Neural crest cell (in vitro differentiated cells): ENCODE measurements at regions not wholly inside any gene's neighbourhood (a gene's known extent, or its start where the extent isn't known, plus 50 kb on each side); places are given as distances from the start of the nearest gene placed in this dataset.

Source experiments
- DNase-seq: peaks from one replicate; pipeline ENCODE4 v3.0.0; 2021; ENCODE audit warnings: low read depth, mixed read lengths, low spot score
- H3K27ac Mint-ChIP-seq: one replicate; pipeline ENCODE4 v1.8.0; 2021; ENCODE audit warnings: mild to moderate bottlenecking, mixed read lengths; ENCODE audit not compliant: unreplicated experiment
- H3K27me3 Mint-ChIP-seq: 2 replicates; pipeline ENCODE4 v1.8.0; 2021; ENCODE audit warnings: low read depth, mild to moderate bottlenecking, mixed read lengths
- H3K36me3 Mint-ChIP-seq: 2 replicates; pipeline ENCODE4 v1.8.0; 2021; ENCODE audit warnings: low read depth, mild to moderate bottlenecking, mixed read lengths
- H3K4me1 Mint-ChIP-seq: 2 replicates; pipeline ENCODE4 v1.8.0; 2021; ENCODE audit warnings: mixed read lengths
- H3K4me3 Mint-ChIP-seq: one replicate; pipeline ENCODE4 v1.8.0; 2021; ENCODE audit warnings: mild to moderate bottlenecking, mixed read lengths
- H3K9me3 Mint-ChIP-seq: 2 replicates; pipeline ENCODE4 v1.8.0; 2021; ENCODE audit warnings: mixed read lengths
- TF ChIP-seq, protein P1 (sequence below): fragments of 200-600 bp; sonication (generic); conservative IDR thresholded peaks from 2 replicates; pipeline ENCODE4 v1.5.0; 2021; ENCODE audit warnings: antibody characterized with exemption, mild to moderate bottlenecking

DNA sequence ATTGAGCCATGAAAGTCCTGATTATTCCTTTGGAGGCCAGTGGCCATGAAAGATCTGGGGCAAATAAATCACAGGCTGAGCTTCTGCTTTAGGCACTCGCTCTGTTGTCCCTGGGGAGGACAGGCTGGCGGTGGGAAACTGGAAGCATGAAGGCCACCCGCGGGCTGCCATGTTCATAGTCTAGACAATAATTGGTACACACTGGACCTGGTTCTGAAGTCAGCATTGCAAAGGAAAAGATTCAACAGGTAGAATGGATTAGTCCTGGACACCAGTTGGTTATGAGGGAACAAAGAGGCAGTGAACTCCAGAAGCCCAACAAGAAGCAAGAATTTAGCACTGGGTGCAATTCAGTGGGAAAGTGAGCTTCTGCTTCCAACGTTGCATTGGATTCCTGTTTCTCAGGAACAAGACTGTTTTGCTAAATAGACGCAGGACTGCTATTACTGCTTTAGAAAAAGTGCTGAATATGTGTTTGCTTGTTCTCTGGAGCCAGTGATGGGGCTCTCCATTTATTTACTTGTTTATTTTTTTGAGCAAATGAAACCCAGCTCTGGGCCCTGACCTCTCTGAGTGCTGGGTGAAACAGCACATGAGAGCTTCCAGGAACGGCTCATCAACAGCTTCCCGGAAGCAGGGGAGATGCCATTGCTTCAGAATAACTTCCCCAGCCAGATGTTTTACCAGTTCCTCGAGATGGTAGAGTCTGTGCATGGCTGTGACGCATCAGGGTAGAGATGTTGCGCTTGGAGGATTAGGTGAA, 336.4 kb downstream of the ZNF536 start:
- H3K36me3 Mint-ChIP-seq, result no peaks in the 10 kb centered on the region
- no peak overlapping the region for H3K27ac Mint-ChIP-seq
- no peak overlapping the region for H3K4me3 Mint-ChIP-seq
- peaks cover 11% of the 10 kb centered on the region for H3K4me1 Mint-ChIP-seq
- TF ChIP-seq, protein P1, sequence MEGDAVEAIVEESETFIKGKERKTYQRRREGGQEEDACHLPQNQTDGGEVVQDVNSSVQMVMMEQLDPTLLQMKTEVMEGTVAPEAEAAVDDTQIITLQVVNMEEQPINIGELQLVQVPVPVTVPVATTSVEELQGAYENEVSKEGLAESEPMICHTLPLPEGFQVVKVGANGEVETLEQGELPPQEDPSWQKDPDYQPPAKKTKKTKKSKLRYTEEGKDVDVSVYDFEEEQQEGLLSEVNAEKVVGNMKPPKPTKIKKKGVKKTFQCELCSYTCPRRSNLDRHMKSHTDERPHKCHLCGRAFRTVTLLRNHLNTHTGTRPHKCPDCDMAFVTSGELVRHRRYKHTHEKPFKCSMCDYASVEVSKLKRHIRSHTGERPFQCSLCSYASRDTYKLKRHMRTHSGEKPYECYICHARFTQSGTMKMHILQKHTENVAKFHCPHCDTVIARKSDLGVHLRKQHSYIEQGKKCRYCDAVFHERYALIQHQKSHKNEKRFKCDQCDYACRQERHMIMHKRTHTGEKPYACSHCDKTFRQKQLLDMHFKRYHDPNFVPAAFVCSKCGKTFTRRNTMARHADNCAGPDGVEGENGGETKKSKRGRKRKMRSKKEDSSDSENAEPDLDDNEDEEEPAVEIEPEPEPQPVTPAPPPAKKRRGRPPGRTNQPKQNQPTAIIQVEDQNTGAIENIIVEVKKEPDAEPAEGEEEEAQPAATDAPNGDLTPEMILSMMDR, result no peak
- H3K9me3 Mint-ChIP-seq, result no peaks in the 10 kb centered on the region
- H3K27me3 Mint-ChIP-seq, result peaks cover 36% of the 10 kb centered on the region
- DNase-seq, result no peak

DNA sequence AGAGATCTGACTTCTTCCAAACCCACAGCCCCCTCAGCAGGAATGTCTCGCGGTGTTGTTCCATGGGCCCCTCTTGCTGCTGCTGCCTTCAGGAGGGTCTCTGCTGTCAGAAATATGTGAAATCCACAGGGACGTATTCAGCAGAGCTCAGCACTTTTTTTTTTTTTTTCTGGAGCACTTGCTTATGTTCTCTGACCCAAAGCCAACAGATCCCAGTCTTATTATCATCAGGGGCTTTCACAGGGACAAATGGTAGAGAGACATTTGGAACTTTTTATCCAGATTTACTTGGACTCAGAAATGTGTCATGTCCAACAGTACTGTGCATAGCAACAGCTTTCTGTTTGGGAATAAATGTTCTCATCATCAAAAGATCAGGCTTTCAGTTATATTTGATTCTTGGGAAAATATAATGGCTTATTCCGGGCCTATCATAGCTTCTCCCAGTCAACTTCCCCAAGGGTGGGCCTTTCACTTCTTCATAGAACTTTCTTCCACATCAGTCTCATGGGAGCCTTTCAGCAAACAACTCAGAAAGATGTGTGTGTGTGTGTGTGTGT, 332.7 kb downstream of the ZNF536 start:
- H3K4me1 Mint-ChIP-seq, result no peaks in the 10 kb centered on the region
- no peak overlapping the region for H3K27ac Mint-ChIP-seq
- H3K9me3 Mint-ChIP-seq, result no peaks in the 10 kb centered on the region
- TF ChIP-seq, protein P1, result no peak
- H3K4me3 Mint-ChIP-seq, result no peak overlapping the region
- DNase-seq, result no peak
- no peaks in the 10 kb centered on the region for H3K36me3 Mint-ChIP-seq
- peaks cover 15% of the 10 kb centered on the region for H3K27me3 Mint-ChIP-seq

DNA sequence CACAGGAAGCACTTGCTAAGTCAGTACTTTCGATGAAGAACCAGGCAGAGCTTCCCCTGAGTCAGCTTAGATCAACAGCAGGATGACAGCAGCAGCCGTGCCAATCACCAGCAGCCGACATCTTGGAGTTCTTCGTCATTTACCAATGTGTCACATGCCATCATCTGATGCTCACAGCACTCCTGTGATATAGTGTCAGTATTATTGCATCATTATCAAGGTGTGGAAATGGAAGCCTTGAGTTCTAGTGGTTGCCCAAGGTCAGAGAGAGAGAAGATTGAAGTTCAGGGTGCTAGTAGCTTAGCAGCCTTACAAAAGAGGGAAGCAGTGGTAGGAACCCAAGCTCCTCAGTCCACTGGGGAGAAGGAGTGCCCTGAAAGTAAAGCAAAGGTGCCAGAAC, 331.5 kb downstream of the ZNF536 start:
- Mint-ChIP-seq H3K27me3 (peaks cover 7% of the 10 kb centered on the region), H3K9me3 (no peaks in the 10 kb centered on the region), H3K4me1 (no peaks in the 10 kb centered on the region), H3K27ac (peak overlapping the region; percentile 3), H3K36me3 (no peaks in the 10 kb centered on the region), H3K4me3 (no peak overlapping the region)
- TF ChIP-seq, protein P1, result no peak
- no peak for DNase-seq

DNA sequence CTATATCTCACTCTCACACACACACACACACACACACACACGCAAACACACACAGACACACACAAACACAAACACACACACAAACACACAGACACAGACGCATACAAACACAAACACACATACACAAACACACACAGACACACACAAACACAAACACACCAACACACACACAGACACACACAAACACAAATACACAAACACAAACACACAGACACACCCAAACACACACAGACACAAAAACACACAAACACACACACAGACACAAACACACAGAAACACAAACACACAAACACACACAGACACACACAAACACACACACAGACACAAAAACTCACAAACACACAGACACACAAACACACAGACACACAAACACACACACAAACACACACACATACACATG, 329.0 kb downstream of the ZNF536 start:
- no peak for DNase-seq
- TF ChIP-seq, protein P1, result no peak
- H3K4me1 Mint-ChIP-seq, result peaks cover 5% of the 10 kb centered on the region
- no peaks in the 10 kb centered on the region for H3K9me3 Mint-ChIP-seq
- H3K27me3 Mint-ChIP-seq, result peaks cover 5% of the 10 kb centered on the region
- no peak overlapping the region for H3K4me3 Mint-ChIP-seq
- H3K36me3 Mint-ChIP-seq, result no peaks in the 10 kb centered on the region
- H3K27ac Mint-ChIP-seq, result no peak overlapping the region

DNA sequence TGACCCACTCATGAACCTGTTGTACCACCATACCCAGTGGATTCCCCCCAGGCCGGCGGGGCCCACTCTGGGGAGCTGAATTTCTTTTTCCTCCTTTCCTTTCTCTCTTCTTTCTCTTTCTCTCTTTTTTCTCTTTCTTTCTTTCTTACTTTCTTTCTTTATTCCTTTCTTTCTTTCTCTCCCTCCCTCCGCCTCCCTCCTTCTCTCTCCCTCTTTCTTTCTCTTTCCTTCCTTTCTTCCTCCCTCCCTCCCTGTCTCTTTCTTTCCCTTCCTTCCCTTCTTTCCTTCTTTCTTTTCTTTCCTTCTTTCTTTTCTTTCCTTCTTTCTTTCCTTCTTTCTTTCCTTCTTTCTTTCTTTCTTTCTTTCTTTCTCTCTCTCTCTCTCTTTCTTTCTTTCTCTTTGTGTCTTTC, 327.7 kb downstream of the ZNF536 start:
- Mint-ChIP-seq H3K27ac (no peak overlapping the region), H3K4me3 (no peak overlapping the region)

More for the DNA sequence above, 327.7 kb downstream of the ZNF536 start:
- Mint-ChIP-seq H3K4me1 (peaks cover 6% of the 10 kb centered on the region), H3K9me3 (no peaks in the 10 kb centered on the region), H3K27me3 (peaks cover 5% of the 10 kb centered on the region), H3K36me3 (no peaks in the 10 kb centered on the region)
- TF ChIP-seq, protein P1, result no peak
- no peak for DNase-seq
